ENCODE measurements at regions not wholly inside any gene's neighbourhood (a gene's known extent, or its start where the extent isn't known, plus 50 kb on each side); places are given as distances from the start of the nearest gene placed in this dataset.

DNA sequence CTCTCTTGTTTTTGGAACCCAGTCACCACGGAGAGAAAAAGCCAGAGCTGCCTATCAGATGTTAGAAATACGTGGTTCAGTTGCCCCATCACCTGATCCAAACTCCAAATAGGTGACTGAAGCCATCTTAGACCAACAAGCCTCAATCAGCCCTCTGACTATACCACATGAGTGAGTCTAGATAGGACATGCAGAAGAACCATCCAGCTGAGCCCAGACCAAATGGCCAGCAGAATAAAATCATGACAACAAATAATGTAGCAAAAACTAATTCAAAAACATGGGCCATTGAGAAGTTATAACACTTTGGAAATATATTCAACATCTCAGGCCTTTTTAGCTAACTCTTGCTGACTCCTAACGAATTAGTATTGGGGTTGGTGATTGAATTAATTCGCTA lies 348.4 kb upstream of the C1orf87 start:
- Mint-ChIP-seq H3K4me3 (no peak overlapping the region), H3K27ac (no peak overlapping the region), H3K36me3 (ENCODE audit: low read depth) (no peaks in the 10 kb centered on the region), H3K9me3 (no peaks in the 10 kb centered on the region), H3K27me3 (no peaks in the 10 kb centered on the region), H3K4me1 (no peaks in the 10 kb centered on the region)
- no peak for DNase-seq
- ChIA-PET POLR2A (no interaction called here), CTCF (no interaction called here)

GRCh38 chr1:60419023-60419422 lies 345.5 kb upstream of the C1orf87 start:
- H3K36me3 Mint-ChIP-seq (ENCODE audit: low read depth), result no peaks in the 10 kb centered on the region
- no peaks in the 10 kb centered on the region for H3K4me1 Mint-ChIP-seq
- no peak overlapping the region for H3K27ac Mint-ChIP-seq
- no peak for DNase-seq
- ChIA-PET POLR2A (no interaction called here), CTCF (no interaction called here)
- H3K4me3 Mint-ChIP-seq, result no peak overlapping the region
- H3K27me3 Mint-ChIP-seq, result no peaks in the 10 kb centered on the region
- peaks cover 11% of the 10 kb centered on the region for H3K9me3 Mint-ChIP-seq

- H3K4me1 Mint-ChIP-seq, result no peaks in the 10 kb centered on the region
- DNase-seq, result no peak
- ChIA-PET CTCF (no interaction called here), POLR2A (no interaction called here)
- no peaks in the 10 kb centered on the region for H3K27me3 Mint-ChIP-seq
- no peak overlapping the region for H3K27ac Mint-ChIP-seq
- no peaks in the 10 kb centered on the region for H3K36me3 Mint-ChIP-seq (ENCODE audit: low read depth)
- peaks cover 11% of the 10 kb centered on the region for H3K9me3 Mint-ChIP-seq
- no peak overlapping the region for H3K4me3 Mint-ChIP-seq
These were observed 342.1 kb upstream of the C1orf87 start for GRCh38 chr1:60415696-60416095.

GRCh38 chr1:60413091-60413490 lies 339.5 kb upstream of the C1orf87 start:
- Mint-ChIP-seq H3K4me1 (no peaks in the 10 kb centered on the region), H3K27me3 (no peaks in the 10 kb centered on the region), H3K4me3 (no peak overlapping the region), H3K27ac (no peak overlapping the region), H3K36me3 (ENCODE audit: low read depth) (no peaks in the 10 kb centered on the region), H3K9me3 (peaks cover 11% of the 10 kb centered on the region)
- no peak for DNase-seq
- POLR2A ChIA-PET, result no interaction called here
- CTCF ChIA-PET, result interaction anchor here (0.6 kb wide), 1 partner anchor 77 kb away, joined by 3 read pairs; no protein-coding TSS in a partner anchor

- no peak overlapping the region for H3K4me3 Mint-ChIP-seq
- DNase-seq, result no peak
- no peaks in the 10 kb centered on the region for H3K27me3 Mint-ChIP-seq
- no peak overlapping the region for H3K27ac Mint-ChIP-seq
- no peaks in the 10 kb centered on the region for H3K4me1 Mint-ChIP-seq
- peaks cover 11% of the 10 kb centered on the region for H3K9me3 Mint-ChIP-seq
- ChIA-PET POLR2A (no interaction called here), CTCF (no interaction called here)
- no peaks in the 10 kb centered on the region for H3K36me3 Mint-ChIP-seq (ENCODE audit: low read depth)
These were observed 338.0 kb upstream of the C1orf87 start for GRCh38 chr1:60411591-60411990.

DNA sequence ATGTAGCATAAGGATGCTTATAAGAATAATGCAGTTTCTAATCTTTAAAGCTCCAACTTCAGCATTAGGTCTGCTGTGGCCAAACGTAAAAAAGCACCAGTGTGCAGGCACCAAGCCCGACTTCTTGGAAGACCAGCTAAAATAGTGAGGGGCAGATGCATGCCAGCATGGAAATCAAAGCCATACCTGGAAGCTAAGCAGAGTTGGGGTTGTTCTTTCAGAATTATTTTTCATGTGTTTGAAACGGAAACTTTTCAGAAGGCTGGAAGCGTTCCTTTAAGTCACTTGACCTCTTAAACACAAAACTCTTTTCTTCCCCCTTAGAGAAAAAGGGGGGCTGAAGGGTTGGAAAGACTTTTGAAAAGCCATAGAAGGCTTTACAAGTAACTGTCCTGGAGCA lies 329.2 kb upstream of the C1orf87 start:
- H3K4me3 Mint-ChIP-seq, result no peak overlapping the region
- no peak overlapping the region for H3K27ac Mint-ChIP-seq
- H3K36me3 Mint-ChIP-seq (ENCODE audit: low read depth), result no peaks in the 10 kb centered on the region
- H3K9me3 Mint-ChIP-seq, result no peaks in the 10 kb centered on the region
- no peak for DNase-seq
- no peaks in the 10 kb centered on the region for H3K27me3 Mint-ChIP-seq
- ChIA-PET CTCF (no interaction called here), POLR2A (no interaction called here)
- no peaks in the 10 kb centered on the region for H3K4me1 Mint-ChIP-seq

DNA sequence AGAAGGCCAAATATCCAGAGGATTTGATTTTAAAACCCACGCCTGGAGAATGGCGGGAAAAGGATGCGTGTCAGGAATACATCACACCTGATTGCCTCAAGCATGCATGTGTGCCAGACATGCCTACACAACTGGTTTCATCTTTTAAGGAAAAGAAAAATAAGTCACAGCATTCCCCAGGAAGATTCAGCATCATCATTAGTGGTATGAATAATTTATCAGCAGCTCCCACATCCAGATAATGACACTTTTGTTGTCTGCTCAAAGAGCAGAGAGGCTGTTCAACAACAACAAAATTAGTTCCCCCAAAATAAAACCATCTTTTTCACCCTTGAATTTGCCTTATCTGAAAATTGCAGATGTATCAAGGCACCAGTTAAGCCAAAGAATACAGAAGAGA lies 328.6 kb upstream of the C1orf87 start:
- no peaks in the 10 kb centered on the region for H3K27me3 Mint-ChIP-seq
- DNase-seq, result no peak
- H3K4me1 Mint-ChIP-seq, result no peaks in the 10 kb centered on the region
- H3K27ac Mint-ChIP-seq, result no peak overlapping the region
- ChIA-PET POLR2A (no interaction called here), CTCF (no interaction called here)
- no peaks in the 10 kb centered on the region for H3K9me3 Mint-ChIP-seq
- no peak overlapping the region for H3K4me3 Mint-ChIP-seq
- H3K36me3 Mint-ChIP-seq (ENCODE audit: low read depth), result no peaks in the 10 kb centered on the region

DNA sequence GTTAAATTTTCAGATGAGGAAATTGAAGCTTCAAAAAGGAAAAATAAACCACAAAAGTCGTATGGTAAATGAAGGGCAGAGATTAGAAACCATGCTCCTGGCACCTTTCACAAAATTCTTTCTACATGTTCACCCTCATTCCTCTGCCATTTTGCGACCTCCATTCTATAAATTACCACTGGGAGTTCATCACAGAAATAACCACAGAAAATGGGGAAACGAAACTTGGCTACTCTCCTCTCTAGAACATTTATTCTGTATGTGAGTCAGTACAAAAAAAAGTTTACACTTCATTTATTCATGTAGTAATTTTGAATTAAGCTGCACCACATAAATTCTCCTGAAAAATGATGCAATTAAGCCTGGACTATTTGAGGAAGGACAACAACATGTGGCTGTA lies 320.9 kb upstream of the C1orf87 start:
- ChIA-PET CTCF (no interaction called here), POLR2A (no interaction called here)
- H3K27ac Mint-ChIP-seq, result no peak overlapping the region
- peaks cover 2% of the 10 kb centered on the region for H3K9me3 Mint-ChIP-seq
- H3K4me3 Mint-ChIP-seq, result no peak overlapping the region
- no peaks in the 10 kb centered on the region for H3K27me3 Mint-ChIP-seq
- no peak for DNase-seq
- H3K4me1 Mint-ChIP-seq, result no peaks in the 10 kb centered on the region
- no peaks in the 10 kb centered on the region for H3K36me3 Mint-ChIP-seq (ENCODE audit: low read depth)

- H3K27me3 Mint-ChIP-seq, result no peaks in the 10 kb centered on the region
- no peaks in the 10 kb centered on the region for H3K4me1 Mint-ChIP-seq
- no peaks in the 10 kb centered on the region for H3K36me3 Mint-ChIP-seq (ENCODE audit: low read depth)
- H3K9me3 Mint-ChIP-seq, result peaks cover 2% of the 10 kb centered on the region
- no peak overlapping the region for H3K27ac Mint-ChIP-seq
- no peak overlapping the region for H3K4me3 Mint-ChIP-seq
- CTCF ChIA-PET, result no interaction called here
- POLR2A ChIA-PET, result no interaction called here
- DNase-seq, result no peak
These were observed 317.2 kb upstream of the C1orf87 start for GRCh38 chr1:60390593-60391282.

GRCh38 chr1:60388092-60388987 lies 314.8 kb upstream of the C1orf87 start:
- POLR2A ChIA-PET, result no interaction called here

GRCh38 chr1:60387175-60387574 lies 313.6 kb upstream of the C1orf87 start:
- CTCF ChIA-PET, result no interaction called here
- Mint-ChIP-seq H3K27me3 (no peaks in the 10 kb centered on the region), H3K4me1 (no peaks in the 10 kb centered on the region)

More at GRCh38 chr1:60388092-60388987, 314.8 kb upstream of the C1orf87 start:
- CTCF ChIA-PET, result no interaction called here
- no peak for DNase-seq
- no peaks in the 10 kb centered on the region for H3K4me1 Mint-ChIP-seq
- no peak overlapping the region for H3K4me3 Mint-ChIP-seq
- no peaks in the 10 kb centered on the region for H3K9me3 Mint-ChIP-seq
- no peaks in the 10 kb centered on the region for H3K36me3 Mint-ChIP-seq (ENCODE audit: low read depth)
- no peak overlapping the region for H3K27ac Mint-ChIP-seq
- H3K27me3 Mint-ChIP-seq, result no peaks in the 10 kb centered on the region

DNA sequence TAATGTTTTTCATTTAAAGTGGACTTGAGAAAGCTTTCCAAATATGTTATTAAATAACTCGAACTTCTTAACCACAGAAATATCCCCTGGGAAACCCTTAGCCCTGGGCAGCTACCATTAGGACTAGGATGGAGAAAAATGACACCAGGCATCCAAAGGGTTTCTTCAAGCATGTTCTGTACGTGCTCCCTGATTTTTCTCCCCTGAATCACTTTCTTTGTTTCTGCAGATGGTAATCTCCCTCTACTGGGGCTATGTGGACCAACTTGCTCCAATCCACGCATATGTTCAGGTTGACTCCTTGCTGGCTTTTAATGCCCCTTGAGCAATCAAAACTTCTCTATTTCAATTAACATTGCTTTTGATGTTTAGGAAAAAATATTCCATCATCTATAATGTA lies 312.7 kb upstream of the C1orf87 start:
- H3K27me3 Mint-ChIP-seq, result no peaks in the 10 kb centered on the region
- no peaks in the 10 kb centered on the region for H3K9me3 Mint-ChIP-seq
- DNase-seq, result no peak
- no peak overlapping the region for H3K27ac Mint-ChIP-seq
- H3K36me3 Mint-ChIP-seq (ENCODE audit: low read depth), result no peaks in the 10 kb centered on the region
- no peaks in the 10 kb centered on the region for H3K4me1 Mint-ChIP-seq
- no peak overlapping the region for H3K4me3 Mint-ChIP-seq
- ChIA-PET POLR2A (no interaction called here), CTCF (no interaction called here)

More at GRCh38 chr1:60387175-60387574, 313.6 kb upstream of the C1orf87 start:
- Mint-ChIP-seq H3K27ac (no peak overlapping the region), H3K4me3 (no peak overlapping the region), H3K9me3 (no peaks in the 10 kb centered on the region), H3K36me3 (ENCODE audit: low read depth) (no peaks in the 10 kb centered on the region)
- DNase-seq, result no peak
- POLR2A ChIA-PET, result no interaction called here

DNA sequence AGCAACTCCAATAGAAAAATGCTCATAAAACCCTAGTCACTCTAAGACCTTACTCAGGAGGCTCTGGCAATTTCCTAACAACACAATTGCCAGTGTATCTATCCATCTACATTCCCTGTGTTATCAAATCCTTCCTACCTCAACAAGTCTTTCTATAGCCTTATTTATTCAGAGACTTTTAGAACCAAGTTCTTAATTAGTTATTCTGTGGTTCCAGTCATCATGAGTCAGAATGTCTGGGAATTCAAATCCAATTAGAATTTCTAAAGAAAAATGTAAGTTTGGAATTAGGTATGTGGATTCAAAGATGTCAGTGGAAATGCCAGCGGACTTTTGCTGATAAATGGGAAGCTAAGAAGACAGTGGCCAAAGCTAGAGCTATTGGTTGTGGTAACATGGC lies 302.6 kb upstream of the C1orf87 start:
- DNase-seq, result no peak
- ChIA-PET CTCF (no interaction called here), POLR2A (no interaction called here)
- Mint-ChIP-seq H3K36me3 (ENCODE audit: low read depth) (no peaks in the 10 kb centered on the region), H3K27ac (no peak overlapping the region), H3K4me3 (no peak overlapping the region), H3K4me1 (no peaks in the 10 kb centered on the region), H3K9me3 (no peaks in the 10 kb centered on the region), H3K27me3 (no peaks in the 10 kb centered on the region)

DNA sequence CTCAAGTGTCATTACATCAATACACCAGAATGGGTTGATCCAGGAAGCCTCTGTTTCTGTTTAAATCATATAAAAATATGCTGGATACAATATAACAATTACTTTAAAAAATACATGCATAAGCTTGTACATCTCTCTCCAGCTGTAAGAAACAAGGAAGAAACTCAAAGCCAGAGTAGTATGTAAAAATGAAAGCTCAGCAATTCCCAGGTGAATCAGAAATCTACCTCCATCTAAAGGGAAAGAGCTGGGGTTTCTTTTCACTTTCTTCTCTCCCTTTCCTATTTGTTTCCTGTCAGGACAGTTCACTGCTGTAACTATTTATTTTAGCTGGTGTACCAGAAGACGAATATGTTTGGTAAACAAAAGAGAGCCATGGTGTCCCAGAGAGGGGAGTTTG lies 301.0 kb upstream of the C1orf87 start:
- CTCF ChIA-PET, result no interaction called here
- POLR2A ChIA-PET, result no interaction called here
- Mint-ChIP-seq H3K36me3 (ENCODE audit: low read depth) (no peaks in the 10 kb centered on the region), H3K27me3 (no peaks in the 10 kb centered on the region), H3K27ac (no peak overlapping the region), H3K4me1 (no peaks in the 10 kb centered on the region), H3K9me3 (peaks cover 2% of the 10 kb centered on the region), H3K4me3 (no peak overlapping the region)
- no peak for DNase-seq
